HG03457 (cell line): ENCODE measurements at regions not wholly inside any gene's neighbourhood (a gene's known extent, or its start where the extent isn't known, plus 50 kb on each side); places are given as distances from the start of the nearest gene placed in this dataset.

Experiments used
- ATAC-seq: cut with Tn5 transposase; IDR thresholded peaks from one replicate; pipeline ENCODE4 v1.9.1; 2021; ENCODE audit warnings: moderate number of reproducible peaks; ENCODE audit not compliant: unreplicated experiment

DNA sequence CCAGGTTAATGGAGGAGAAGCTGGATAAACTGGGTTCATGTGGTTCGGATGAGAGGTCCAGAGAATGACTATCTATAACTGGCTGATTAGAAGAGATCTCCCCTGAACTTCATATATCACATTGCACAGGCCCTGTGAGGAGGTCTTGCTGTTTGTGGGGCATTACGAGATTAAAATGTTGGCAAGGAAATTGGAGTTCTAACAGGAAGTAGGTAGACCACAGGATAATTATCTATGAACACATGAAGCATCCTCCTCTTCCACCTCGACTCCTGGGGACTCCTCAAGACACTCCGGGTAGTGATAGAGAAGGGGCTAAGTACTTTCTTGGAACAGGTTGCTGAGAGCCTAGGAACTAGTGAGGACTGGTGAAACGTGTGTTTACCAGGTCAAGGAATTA is 418.8 kb downstream of the KCNH5 start:
- no peak for ATAC-seq

DNA sequence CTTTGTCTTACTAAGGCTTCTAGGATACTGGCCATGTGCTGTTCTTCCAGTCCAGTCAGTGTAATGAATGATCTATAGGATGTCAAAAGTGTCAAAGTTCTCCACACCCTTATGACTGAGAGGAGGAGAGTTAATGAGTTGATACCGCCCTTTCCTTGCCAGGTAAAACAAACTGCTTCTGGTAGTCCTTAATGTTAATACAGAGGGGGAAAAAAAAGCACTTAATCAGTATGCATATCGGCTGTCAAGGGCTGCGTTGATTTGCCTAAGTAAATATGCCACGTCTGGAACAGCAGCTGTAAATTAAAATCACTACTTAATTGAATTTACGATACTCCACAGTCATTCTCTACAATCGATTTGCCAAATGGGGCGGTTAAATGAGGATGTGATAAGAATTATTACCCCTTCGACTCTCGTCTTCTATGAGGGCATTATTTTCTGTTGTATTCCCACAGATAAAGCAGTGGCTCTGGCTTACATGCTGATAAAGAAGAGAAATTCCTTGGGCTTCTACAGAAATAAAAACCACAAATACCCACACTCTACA is 416.0 kb downstream of the KCNH5 start:
- no peak for ATAC-seq

GRCh38 chr14:62631176-62631575 is 414.1 kb downstream of the KCNH5 start:
- no peak for ATAC-seq

- ATAC-seq = no peak
Observed at GRCh38 chr14:62632771-62633170, 412.5 kb downstream of the KCNH5 start.

GRCh38 chr14:62645649-62646048 is 399.6 kb downstream of the KCNH5 start:
- no peak for ATAC-seq
